ENCODE measurements at regions not wholly inside any gene's neighbourhood (a gene's known extent, or its start where the extent isn't known, plus 50 kb on each side); places are given as distances from the start of the nearest gene placed in this dataset.
"Not testable (repeated sequence)": the region's sequence is repeated elsewhere in the genome, so short reads cannot be mapped to it uniquely, and the experiment has no call there.

DNA sequence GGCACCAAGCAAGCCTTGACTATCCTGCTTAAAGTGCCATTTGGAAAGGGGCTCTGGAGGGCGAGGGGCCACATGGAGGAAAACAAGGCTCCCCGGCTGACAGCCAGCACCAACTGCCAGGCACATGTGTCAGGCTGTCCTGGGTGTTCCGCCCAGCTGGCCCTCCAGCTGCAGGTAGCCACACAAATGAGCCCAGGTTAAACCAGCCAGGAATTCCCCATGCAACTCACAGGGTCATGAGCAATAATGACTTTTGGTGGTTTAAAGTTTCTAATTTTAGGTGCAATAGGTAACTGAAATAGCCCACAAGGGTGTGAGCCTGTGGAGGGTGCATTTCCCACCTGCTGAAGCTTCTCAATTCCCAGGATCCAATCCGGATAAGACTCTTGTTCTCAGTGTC lies 58.9 kb upstream of the EEF2KMT start:
- H3K27me3 Mint-ChIP-seq; H3K36me3 Mint-ChIP-seq (ENCODE audit: low read depth); DNase-seq; H3K4me3 Mint-ChIP-seq; CTCF ChIA-PET; H3K9me3 Mint-ChIP-seq; POLR2A ChIA-PET; H3K4me1 Mint-ChIP-seq; H3K27ac Mint-ChIP-seq: not testable (repeated sequence)

DNA sequence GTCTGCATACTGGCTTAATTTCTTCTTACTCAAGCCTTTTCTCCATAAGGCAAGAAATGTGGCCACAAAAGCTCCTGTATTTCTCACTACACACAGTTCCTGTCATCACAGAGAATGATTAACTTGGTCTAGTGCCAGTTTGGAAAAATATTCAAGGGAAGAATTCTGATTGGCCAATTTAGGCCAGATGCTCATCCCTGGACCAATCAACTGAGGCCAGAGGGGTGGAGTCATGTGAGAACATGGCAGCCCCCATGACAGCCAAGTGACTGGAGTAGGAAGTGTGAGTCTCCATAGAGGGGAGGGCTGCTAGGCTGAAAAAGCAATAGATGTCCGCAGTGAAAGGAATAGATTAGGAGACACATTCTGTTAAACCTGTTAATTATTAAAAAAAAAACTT lies 56.4 kb upstream of the EEF2KMT start:
- H3K27ac Mint-ChIP-seq; POLR2A ChIA-PET; H3K4me1 Mint-ChIP-seq; CTCF ChIA-PET; DNase-seq; H3K9me3 Mint-ChIP-seq; H3K27me3 Mint-ChIP-seq; H3K36me3 Mint-ChIP-seq (ENCODE audit: low read depth); H3K4me3 Mint-ChIP-seq: not testable (repeated sequence)

DNA sequence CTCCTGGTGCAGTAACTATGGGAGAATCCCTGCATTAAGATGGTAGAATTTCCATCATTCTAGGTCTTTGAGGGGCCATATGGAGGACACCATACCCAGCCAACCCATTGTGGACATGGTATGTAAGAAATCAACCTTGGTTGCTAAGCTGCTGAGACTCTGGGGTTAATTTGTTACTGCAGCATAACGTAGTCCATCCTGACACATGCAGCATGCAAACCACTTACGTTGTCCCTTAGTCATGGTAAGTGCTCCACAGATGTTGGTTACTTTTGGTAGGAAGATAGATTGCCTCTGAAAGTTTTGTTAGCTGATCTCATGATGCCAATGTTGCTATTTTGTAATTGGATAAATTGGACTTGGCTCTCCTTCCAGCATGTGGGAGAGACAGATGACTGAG lies 53.8 kb upstream of the EEF2KMT start:
- H3K4me3 Mint-ChIP-seq, H3K27me3 Mint-ChIP-seq, CTCF ChIA-PET: not testable (repeated sequence)

More for the DNA sequence above, 53.8 kb upstream of the EEF2KMT start:
- DNase-seq; H3K27ac Mint-ChIP-seq; POLR2A ChIA-PET; H3K4me1 Mint-ChIP-seq; H3K36me3 Mint-ChIP-seq (ENCODE audit: low read depth); H3K9me3 Mint-ChIP-seq: not testable (repeated sequence)
